ENCODE measurements at regions not wholly inside any gene's neighbourhood (a gene's known extent, or its start where the extent isn't known, plus 50 kb on each side); places are given as distances from the start of the nearest gene placed in this dataset.

GRCh38 chr3:34683851-34684250 lies 885.4 kb downstream of the PDCD6IP start:
- no peaks in the 10 kb centered on the region for H3K4me1 ChIP-seq (ENCODE audit: control insufficient read depth in 2 of 2, insufficient read depth in 2 of 2, low read length in 2 of 2)
- H3K79me2 ChIP-seq (ENCODE audit: control insufficient read depth, insufficient read depth, low read length): no peaks in the 10 kb centered on the region
- WGBS (ENCODE audit: insufficient coverage): 67% methylated on average over 2 of the region's 4 CpGs
- intact Hi-C loops (cut with micrococcal nuclease): no loop called here
- H3K4me3 ChIP-seq (ENCODE audit: control extremely low read depth in 1 of 5, extremely low read depth in 1 of 5, insufficient read depth in 1 of 5, low read depth in 2 of 5, low read length in 4 of 5): no peak overlapping the region
- TF ChIP-seq EZH2 (IDR thresholded peaks at IDR 0.05; ENCODE audit: borderline replicate concordance, insufficient read depth, low read depth, low read length, poor library complexity, severe bottlenecking): no peak
- TF ChIP-seq CTCF (IDR thresholded peaks at IDR 0.05): peak; percentile 36
- H3K36me3 ChIP-seq (replicated peaks in 1 of 2; ENCODE audit: control extremely low read depth in 1 of 2, control insufficient read depth in 1 of 2, extremely low read depth in 1 of 2, insufficient read depth in 2 of 2, low read length in 1 of 2): no peaks in the 10 kb centered on the region
- H4K20me1 ChIP-seq (ENCODE audit: control insufficient read depth, insufficient read depth, low read length, poor library complexity, severe bottlenecking): no peaks in the 10 kb centered on the region
- ChIA-PET POLR2A (no interaction called here), CTCF (interaction anchor here (1.0 to 4.5 kb wide), 6 partner anchors 577 to 802 kb away, joined by 3 to 68 read pairs (median 9); no protein-coding TSS in a partner anchor)
- no peak overlapping the region for H2AFZ ChIP-seq (ENCODE audit: insufficient read depth, low read depth, low read length, poor library complexity, severe bottlenecking)
- peaks cover 2% of the 10 kb centered on the region for H3K9me3 Mint-ChIP-seq (ENCODE audit: insufficient read depth)
- no peak overlapping the region for H3K4me3 Mint-ChIP-seq
- no peak overlapping the region for H3K27ac Mint-ChIP-seq
- H3K4me1 Mint-ChIP-seq: no peaks in the 10 kb centered on the region
- no peak for ATAC-seq (ENCODE audit: low read depth)
- peaks cover 0 to 10% (median 0%) of the 10 kb centered on the region in 3 donors for H3K9me3 ChIP-seq (ENCODE audit: control extremely low read depth in 1 of 3, control insufficient read depth in 2 of 3, insufficient read depth in 1 of 3, low read length in 2 of 3)
- H3K27ac ChIP-seq (ENCODE audit: low read length in 2 of 2): no peak overlapping the region
- H3K4me2 ChIP-seq (replicated peaks; ENCODE audit: low read depth, low read length, poor library complexity, severe bottlenecking): no peak overlapping the region
- no peak overlapping the region for H3K9ac ChIP-seq (ENCODE audit: low read length)
- H3K27me3 Mint-ChIP-seq: no peaks in the 10 kb centered on the region
- H3K27me3 ChIP-seq (replicated peaks in 1 of 4; ENCODE audit: control extremely low read depth in 1 of 4, control insufficient read depth in 3 of 4, insufficient read depth in 4 of 4, low read length in 3 of 4): no peaks in the 10 kb centered on the region
- peak; percentile 41 for DNase-seq

GRCh38 chr3:34686541-34686940 lies 888.1 kb downstream of the PDCD6IP start:
- WGBS (ENCODE audit: insufficient coverage): no CpG with 5 or more reads among the region's 1 CpG
- Histone ChIP-seq H3K27me3 (replicated peaks in 1 of 4; ENCODE audit: control extremely low read depth in 1 of 4, control insufficient read depth in 3 of 4, insufficient read depth in 4 of 4, low read length in 3 of 4) (no peaks in the 10 kb centered on the region), H3K9me3 (ENCODE audit: control extremely low read depth in 1 of 3, control insufficient read depth in 2 of 3, insufficient read depth in 1 of 3, low read length in 2 of 3) (no peaks in the 10 kb centered on the region), H4K20me1 (ENCODE audit: control insufficient read depth, insufficient read depth, low read length, poor library complexity, severe bottlenecking) (no peaks in the 10 kb centered on the region), H3K27ac (ENCODE audit: low read length in 2 of 2) (no peak overlapping the region), H3K9ac (ENCODE audit: low read length) (no peak overlapping the region), H3K36me3 (replicated peaks in 1 of 2; ENCODE audit: control extremely low read depth in 1 of 2, control insufficient read depth in 1 of 2, extremely low read depth in 1 of 2, insufficient read depth in 2 of 2, low read length in 1 of 2) (no peaks in the 10 kb centered on the region), H3K4me1 (ENCODE audit: control insufficient read depth in 2 of 2, insufficient read depth in 2 of 2, low read length in 2 of 2) (no peaks in the 10 kb centered on the region), H3K4me2 (replicated peaks; ENCODE audit: low read depth, low read length, poor library complexity, severe bottlenecking) (no peak overlapping the region), H3K4me3 (ENCODE audit: control extremely low read depth in 1 of 5, extremely low read depth in 1 of 5, insufficient read depth in 1 of 5, low read depth in 2 of 5, low read length in 4 of 5) (no peak overlapping the region), H2AFZ (ENCODE audit: insufficient read depth, low read depth, low read length, poor library complexity, severe bottlenecking) (no peak overlapping the region), H3K79me2 (ENCODE audit: control insufficient read depth, insufficient read depth, low read length) (no peaks in the 10 kb centered on the region)
- ChIA-PET CTCF (interaction anchor here (1.2 to 4.5 kb wide), 2 partner anchors 803 to 807 kb away, joined by 4 to 68 read pairs; no protein-coding TSS in a partner anchor), POLR2A (no interaction called here)
- Mint-ChIP-seq H3K9me3 (ENCODE audit: insufficient read depth) (no peaks in the 10 kb centered on the region), H3K27ac (no peak overlapping the region), H3K4me1 (no peaks in the 10 kb centered on the region), H3K27me3 (no peaks in the 10 kb centered on the region), H3K4me3 (no peak overlapping the region)
- ATAC-seq (ENCODE audit: low read depth): no peak
- DNase-seq: no peak
- no peak for TF ChIP-seq EZH2 (IDR thresholded peaks at IDR 0.05; ENCODE audit: borderline replicate concordance, insufficient read depth, low read depth, low read length, poor library complexity, severe bottlenecking)
- no peak for TF ChIP-seq CTCF (IDR thresholded peaks at IDR 0.05)
- intact Hi-C loops (cut with micrococcal nuclease): no loop called here
